ENCODE measurements at regions not wholly inside any gene's neighbourhood (a gene's known extent, or its start where the extent isn't known, plus 50 kb on each side); places are given as distances from the start of the nearest gene placed in this dataset.

DNA sequence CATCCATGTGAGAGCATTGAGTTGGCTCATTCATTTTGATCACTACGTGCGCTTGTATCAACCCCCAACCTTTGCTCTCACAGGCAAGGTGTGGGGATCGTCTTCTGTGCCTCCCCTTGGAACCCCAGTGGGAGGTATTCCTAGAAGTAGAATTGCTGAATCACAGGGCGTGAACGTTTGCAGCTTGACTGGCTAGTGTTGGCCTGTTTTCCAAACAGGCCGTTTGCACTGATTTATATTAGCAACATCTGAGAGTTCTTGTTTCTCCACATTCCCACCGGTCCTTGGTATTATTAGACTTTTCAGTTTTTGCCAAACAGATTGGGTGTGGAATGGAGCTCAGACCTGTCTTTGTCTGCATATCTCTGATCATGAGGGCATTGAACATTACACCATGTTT lies 288.6 kb upstream of the PWP1 start:
- DNase-seq (ENCODE audit: extremely low read depth, low read depth, low spot score), result no peak

DNA sequence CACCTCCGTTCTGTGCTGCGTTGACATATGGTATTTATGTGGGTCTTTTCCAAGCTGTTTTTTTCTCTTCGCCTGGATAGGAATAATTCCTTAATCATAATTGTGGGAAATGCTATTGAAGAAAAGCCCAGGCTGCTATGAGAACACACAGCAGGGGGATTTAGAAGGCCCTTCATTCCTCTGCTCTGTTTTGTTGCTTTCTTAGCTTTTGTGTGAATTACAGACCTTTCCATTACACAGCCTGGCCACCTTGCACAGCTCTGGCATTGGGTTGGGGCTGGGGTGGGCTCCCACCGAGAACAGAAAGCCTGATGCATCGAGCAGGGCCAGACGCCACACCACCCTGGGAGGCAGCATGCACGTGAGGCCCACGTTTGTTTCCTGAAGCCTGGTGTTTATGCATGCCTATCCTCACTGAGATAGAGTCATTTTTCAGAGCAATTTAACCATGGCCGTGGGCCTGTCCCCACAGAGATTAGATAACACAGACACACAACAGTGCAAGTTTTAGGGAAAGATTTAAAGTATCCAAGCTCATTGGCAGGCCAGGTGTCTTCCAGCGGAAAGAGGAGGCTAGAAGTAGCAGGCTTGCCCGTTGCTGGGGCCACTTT lies 287.6 kb upstream of the PWP1 start:
- no peak for DNase-seq (ENCODE audit: extremely low read depth, low read depth, low spot score)

DNA sequence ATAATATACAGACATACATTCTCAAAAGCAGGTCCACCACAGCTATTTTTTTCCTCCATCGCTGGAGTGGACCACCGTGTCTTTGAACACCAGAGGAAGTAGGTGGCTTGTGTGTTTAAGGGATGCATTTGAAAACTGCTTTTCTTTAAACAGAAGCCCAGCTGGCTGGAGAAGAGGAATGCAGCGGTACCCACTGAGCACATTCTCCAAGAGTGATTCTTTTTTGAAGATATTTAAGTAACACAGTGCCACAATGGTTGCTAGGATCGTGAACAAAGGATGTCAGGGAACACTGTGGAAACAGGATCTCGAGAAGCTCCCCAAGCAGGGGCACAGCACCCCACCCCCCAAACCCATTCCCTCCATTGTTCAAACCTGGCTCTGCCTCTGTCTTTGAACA lies 286.6 kb upstream of the PWP1 start:
- no peak for DNase-seq (ENCODE audit: extremely low read depth, low read depth, low spot score)

DNA sequence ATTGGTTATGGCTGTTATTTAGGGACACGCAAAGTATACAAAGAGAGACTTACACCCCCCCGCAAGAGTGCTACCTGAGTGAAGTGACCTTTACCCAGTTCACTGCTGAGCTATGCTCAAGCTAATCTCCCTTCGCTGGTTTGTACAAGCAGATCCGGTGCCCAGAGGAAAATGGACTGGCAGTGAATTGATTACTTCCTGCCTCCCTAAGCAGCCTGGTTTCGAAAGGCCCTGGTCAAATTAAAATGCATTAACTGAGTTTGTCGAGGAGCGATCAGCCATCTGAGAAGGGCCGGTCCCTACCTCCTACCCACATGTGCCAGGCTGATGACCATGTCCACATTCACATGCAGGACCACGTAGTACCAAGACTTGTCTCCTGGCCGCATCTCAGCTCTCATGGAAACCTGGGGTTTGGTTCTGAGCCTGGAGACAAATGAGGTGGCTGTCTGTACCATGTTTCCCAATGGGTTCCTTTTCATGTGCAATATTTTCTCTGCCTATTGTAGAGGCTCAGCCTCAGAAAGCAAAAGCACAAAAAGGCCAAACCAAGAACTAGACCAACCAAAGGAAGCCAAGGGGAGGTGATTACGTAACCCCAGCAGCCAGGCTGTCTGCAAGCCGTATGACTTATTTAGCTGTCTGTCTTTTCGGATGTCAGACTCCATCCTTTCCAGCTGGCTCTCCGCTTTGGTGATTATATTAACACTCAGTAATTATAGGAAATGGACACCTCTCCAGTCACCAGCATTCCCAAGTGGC lies 284.7 kb upstream of the PWP1 start:
- no peak for DNase-seq (ENCODE audit: extremely low read depth, low read depth, low spot score)

DNA sequence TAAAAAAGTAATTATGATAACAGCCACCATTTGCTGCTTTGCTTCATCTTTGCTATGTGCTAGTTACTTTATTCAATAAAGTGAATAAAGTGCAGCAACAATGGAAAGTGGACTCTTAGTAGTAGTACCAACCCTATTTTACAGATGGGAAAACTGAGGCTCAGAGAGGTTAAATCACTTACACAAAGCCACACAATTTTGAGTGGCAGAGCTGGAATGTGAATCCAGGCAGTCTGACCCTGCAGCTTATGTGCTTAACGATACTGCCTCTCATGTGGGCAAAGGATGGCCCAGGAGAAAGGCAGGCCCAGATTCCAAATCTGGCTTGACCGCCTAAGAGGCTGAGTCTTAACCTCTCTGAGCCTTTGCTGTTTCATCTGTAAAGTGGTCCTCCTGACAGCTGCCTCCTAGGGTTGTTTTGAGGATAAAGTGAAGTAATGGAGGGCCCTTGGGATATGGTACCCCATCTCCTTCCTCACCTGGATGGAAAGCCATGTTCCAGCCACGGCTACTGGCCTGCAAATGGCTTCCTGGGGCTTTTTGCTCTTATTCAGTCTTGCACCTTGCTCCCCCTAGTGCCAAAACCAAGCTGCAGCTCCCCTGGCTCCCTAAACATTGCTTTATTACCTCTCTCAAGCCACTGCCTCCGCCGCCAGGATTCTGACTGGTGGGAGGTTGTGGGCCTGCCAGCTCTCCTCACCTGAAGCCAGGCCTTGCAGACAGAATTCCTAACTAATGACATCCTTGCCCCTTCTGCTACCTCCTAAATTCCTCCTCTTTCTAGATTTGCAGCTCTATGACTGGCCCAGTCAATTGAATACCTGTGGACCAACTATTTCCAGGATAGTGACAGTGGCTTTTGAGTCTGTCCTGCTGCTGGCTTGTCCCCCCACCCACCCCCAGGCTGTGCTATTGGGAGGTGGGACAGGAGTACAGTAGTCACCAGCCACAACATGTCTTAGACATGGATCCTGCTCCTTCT lies 283.3 kb upstream of the PWP1 start:
- no peak for DNase-seq (ENCODE audit: extremely low read depth, low read depth, low spot score)

DNA sequence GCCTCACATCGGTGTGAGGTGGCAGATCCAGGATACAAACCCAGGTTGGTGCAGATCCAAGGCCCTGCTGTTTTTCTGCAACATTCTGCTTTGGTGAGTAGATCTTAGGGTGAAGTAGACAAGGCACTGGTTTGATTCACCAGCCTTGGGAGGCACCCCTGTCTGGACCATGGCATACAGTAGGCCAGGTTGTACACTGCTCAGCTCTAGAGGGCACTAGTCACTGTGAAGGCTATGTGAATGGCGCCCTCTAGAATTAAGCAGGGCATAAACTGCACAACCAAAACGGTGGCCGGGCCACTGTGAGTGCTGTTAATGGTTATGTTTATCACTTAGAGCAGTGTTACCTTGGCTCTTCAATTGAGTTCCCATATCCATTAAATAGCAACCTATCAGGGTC lies 280.6 kb upstream of the PWP1 start:
- no peak for DNase-seq (ENCODE audit: extremely low read depth, low read depth, low spot score)

DNA sequence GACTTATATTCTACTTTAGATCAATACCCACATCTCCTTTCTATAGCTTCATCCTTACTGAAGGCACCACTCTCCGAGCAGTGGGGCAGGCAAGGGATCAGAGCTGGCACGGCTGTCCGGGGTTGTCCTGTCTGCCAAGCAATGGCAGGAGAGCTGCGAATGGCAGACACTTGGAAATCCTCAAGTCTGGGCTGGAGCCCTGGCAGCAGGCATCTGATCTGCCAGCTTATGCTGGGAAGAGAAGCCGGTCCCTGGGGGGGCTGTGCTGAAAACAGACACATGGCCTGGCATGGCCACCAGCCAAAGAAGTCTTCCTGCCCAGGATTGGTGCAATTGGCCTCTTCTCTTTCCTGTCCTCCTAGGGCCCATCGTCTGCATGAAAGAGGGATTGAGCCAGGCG lies 280.2 kb upstream of the PWP1 start:
- no peak for DNase-seq (ENCODE audit: extremely low read depth, low read depth, low spot score)

DNA sequence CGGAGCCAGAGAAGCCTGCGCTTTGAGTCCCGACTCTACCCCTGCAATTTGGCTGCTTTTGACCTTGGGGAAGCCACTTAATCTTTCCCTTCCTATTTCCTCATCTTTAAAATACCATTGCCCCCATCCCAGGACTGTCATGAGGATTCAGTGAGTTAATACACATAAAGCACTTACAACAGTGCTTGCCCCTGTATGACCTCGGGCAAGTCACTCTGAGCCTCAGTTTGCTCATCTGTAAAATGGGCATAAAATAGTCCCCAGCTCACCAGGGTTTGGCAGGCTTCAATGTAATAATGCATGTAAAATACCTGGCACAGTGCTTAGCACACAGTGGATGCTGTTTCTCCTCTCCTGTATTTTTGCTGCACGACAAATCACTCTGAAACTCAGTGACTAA lies 278.7 kb upstream of the PWP1 start:
- DNase-seq (ENCODE audit: extremely low read depth, low read depth, low spot score), result no peak

DNA sequence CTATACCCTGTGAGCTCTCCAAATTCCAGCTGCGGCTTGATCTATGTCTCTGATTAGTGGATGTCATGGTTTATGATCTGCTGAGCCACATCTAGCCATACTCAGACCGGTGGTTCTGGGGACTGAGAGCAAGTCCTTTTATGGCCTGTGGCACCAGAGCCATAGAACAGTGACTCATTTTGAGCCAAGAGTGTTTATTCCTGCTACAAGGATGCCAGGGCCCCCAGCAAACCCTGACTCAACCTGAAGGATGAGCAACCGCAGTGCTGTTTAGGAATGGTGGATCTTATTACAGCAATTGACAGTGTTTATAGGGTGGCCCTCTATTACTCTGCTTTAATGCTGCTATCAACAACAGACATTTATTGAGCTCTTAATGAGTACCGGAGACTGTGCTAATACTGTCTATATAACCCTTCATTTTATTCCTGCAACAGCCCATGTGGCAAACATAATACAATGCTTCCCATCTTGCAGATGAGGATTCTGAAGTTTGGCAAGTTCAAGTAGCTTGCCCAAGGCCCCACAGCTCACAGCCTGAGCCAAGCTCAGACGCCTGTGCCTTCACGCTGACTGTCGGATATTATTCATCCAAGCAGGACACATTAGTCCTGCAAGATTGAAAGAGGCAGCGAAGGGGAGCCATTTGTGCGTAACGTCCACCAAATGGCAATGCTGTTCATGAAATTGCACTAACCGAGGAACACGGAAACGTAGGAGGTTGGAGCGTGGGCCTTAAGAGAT lies 273.6 kb upstream of the PWP1 start:
- DNase-seq (ENCODE audit: extremely low read depth, low read depth, low spot score), result no peak

DNA sequence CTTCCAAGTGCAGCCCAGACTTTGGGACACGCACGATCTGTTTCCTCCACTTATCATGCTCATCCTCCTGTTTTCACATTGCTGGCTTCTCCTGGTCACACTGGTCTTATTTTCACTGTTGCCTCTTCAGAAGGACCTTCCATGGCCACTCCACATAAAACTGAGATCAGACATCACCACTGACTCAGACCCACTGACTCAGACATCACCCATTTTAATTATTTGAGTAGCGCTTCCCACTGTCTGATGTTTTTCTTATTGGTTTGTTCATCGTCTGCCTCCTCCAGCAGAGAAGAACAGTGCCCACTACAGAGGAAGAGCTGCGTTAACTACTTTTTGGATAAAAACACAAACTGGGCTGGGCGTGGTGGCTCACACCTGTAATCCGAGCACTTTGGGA lies 270.5 kb upstream of the PWP1 start:
- no peak for DNase-seq (ENCODE audit: extremely low read depth, low read depth, low spot score)

DNA sequence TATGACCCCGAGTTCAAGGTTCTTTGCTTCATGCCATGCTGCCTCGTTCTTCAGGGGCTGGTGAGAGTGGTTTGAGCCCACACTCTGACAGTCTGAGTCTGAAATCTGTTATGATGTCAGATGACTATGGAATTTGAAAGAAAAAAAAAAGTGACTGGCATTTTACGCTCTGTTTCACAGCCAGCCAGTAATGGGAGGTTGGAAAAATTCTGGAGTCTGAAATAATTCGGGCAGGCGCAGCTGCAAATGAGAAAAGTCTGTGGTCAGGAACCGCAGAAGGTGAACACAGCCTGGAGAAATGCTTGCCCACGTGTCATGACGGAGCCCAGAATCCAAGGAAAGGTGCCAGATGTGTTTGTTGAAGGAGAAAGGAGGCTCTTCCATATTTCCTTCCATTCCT lies 269.8 kb upstream of the PWP1 start:
- DNase-seq (ENCODE audit: extremely low read depth, low read depth, low spot score), result no peak

DNA sequence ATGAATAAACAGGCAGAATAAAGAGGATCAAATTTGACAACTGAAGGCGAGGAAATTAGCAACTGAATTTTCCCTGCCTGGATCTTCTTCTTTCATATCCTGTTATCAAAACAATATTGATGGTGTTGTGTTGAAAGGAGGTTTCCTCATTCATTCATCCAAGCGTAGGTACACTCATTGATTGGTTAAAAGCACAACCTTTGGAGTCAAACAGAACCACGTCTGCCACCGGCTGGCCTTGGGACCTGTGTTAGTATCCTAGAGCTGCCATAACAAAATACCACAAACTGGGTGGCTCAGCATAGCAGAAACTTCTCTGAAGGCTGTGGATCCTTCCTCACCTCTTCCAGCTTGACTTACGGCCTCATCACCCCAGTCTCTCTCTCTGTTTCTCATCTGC lies 268.6 kb upstream of the PWP1 start:
- no peak for DNase-seq (ENCODE audit: extremely low read depth, low read depth, low spot score)

DNA sequence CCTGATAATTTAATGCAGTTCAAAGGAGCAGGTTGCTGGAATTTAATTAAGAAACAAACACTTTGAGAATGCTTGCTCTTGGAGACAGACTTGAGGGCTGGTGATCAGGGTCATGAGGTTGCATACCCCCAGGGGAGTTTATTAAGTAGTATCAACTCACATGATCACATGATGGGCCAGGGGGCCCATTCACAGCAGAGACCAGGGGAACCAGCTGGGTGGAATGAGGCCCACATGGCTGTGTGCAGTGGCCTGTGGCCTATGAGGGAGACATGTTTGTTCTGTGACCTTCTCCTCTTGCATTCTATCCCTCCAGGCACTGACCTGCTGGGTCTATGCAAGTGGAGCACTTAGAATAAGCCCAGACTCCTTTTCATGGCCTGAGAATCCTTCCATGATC lies 266.6 kb upstream of the PWP1 start:
- no peak for DNase-seq (ENCODE audit: extremely low read depth, low read depth, low spot score)

DNA sequence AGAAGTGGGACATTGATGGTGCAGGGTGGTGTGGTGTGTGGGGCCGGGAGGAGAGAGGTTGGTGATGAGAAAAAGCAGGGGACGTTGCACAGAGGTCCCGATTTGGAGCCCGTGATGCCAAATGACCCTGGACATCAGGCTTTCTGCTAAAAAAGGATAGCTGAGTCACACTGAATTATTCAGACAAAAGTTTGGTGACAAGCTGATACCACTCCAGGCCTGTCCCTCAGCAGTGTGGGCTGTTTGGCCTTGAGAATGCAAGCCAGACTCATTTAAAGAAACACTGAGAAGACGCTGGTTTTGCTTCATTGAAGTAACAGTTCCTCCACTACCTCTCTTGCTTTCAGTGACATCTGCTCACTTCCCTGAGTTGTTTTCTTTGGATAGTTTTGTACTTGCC lies 262.1 kb upstream of the PWP1 start:
- no peak for DNase-seq (ENCODE audit: extremely low read depth, low read depth, low spot score)

DNA sequence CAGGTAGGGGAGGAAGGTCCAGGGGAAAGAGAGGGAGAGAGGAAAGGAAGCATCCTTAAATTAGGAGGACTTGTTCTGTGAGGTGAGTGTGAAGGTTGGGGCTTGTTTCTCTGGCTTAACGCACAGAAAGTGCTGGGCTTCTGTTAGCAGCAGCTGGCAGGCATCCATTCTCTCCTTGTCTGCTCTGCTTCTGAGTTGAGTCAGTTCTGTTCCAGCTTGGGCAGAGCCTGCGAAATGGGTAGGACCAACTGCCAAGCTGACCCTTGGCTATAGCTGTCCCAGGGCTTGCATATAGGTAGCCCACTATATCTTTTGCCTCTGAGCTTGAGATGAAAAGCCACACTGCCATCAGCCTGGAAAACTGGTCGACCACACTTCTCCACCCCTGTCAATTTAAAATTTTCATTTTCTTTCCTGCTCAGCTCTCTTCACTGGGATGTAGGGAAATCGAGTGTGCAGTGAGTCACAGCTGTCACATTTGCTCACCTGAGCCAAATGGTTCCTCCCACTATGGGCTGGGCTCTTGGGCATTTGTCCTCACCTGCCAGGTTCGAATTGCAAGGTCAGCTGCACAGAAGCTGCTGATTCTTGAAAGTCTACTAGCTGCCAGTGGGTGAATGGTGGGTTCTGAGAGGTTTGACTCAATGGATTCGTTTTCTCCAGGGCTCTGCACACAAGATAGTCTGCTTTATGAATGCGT lies 256.4 kb upstream of the PWP1 start:
- DNase-seq (ENCODE audit: extremely low read depth, low read depth, low spot score), result no peak

DNA sequence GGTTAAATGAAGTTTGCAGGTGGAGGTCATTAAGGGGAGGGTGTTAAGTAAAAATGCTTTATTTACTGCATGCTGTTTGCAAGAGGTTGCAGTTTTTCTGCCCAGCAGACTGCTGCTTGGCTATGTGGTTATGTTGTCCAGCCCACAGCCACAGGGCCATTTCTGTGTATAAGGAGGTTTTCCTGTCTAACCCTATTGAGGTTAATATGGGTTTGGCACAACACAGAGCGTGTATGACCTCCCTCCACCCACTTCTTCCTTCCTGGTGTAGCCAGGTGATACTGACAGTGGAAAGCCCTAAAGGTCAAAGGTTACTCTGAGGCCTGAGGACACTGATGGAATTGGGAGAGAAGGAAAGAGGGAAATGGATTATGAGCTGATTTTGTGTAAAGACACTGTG lies 253.7 kb upstream of the PWP1 start:
- DNase-seq (ENCODE audit: extremely low read depth, low read depth, low spot score), result no peak

DNA sequence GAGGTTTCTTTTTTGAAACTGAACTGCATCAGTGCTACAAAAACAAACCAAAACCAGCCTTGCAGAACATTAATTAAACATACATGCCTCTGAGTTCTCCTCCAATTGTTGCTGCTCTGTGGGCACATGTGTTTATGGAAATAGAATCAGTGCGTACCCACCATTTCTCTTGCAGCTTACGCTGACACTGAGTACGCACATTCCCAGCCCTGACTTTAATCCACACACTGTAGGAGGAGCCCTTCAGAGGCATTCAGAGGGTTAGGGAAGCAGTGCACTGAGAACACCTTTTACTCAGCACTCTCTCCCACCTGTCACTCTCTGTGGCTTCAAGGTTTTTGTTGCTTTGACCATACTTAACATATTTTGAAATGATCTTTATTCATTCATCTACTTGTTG lies 250.5 kb upstream of the PWP1 start:
- no peak for DNase-seq (ENCODE audit: extremely low read depth, low read depth, low spot score)

DNA sequence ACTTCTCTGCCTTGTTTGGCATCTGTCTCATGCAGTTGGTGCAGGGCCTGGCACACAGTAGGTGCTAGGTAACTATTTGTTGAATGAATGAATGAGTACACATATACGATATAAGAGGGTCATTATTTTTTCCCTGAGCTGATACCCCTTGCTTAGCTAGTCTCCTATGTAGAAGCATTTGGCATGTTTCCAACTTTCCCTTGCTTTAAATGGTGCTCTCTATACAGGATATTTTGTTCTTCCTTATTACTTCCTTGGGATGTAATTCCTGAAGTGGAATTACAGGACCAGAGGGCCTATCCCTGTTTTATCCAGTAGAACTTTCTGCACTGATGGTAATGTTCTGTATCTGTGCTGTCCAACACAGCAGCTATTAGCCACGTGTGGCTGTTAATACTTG lies 250.1 kb upstream of the PWP1 start:
- no peak for DNase-seq (ENCODE audit: extremely low read depth, low read depth, low spot score)

DNA sequence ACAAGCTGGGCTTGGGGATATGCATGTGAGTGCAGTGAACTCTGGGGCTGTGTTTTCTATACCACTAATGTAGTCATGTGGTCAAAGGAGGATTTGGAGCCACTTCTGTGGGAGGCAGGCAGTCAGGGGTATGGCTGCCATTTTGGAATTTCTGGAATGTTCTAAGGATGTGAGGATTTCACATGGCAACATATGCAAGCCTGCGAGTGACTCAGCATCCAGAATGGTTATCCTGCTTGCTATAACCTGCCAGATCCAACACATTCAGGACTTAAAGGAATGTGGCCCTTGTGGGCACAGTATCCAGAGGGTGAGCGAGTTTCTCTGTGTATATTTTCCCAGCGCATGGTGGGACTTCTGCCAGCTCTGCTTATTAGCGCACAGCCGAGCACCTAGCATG lies 249.2 kb upstream of the PWP1 start:
- DNase-seq (ENCODE audit: extremely low read depth, low read depth, low spot score), result no peak

DNA sequence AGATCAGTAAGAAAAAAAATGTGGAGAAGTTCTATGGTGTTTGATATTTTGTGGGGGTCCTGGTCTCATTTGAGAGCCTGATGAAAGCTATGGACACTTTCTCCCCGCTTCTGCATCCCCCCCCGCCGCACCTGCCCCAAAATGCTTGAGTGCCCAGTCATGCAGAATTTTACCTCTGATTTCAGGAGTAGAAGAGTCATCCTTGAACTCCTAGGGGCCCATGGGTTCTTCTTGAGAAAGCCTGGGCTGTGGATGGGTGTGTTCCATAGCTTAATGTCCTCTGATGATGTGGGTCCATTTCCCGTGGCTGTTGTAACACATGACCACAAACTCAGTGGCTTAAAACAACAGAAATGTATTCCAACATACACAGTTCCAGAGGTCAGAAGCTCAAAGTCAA lies 248.8 kb upstream of the PWP1 start:
- DNase-seq (ENCODE audit: extremely low read depth, low read depth, low spot score), result no peak
